ENCODE measurements at regions not wholly inside any gene's neighbourhood (a gene's known extent, or its start where the extent isn't known, plus 50 kb on each side); places are given as distances from the start of the nearest gene placed in this dataset.
"Not testable (repeated sequence)": the region's sequence is repeated elsewhere in the genome, so short reads cannot be mapped to it uniquely, and the experiment has no call there.

GRCh38 chr5:103693517-103693916 lies 130.9 kb upstream of the NUDT12 start:
- DNase-seq: peak; percentile 1
- in situ Hi-C loops (cut with MboI; ENCODE audit: low pct_unique_long_range_greater_than_20kb, low sequenced_read_pairs): no loop called here

- DNase-seq: no peak
- in situ Hi-C loops (cut with MboI; ENCODE audit: low pct_unique_long_range_greater_than_20kb, low sequenced_read_pairs): no loop called here
Observed at GRCh38 chr5:103690676-103691075, 128.1 kb upstream of the NUDT12 start.

- no peak for DNase-seq
- in situ Hi-C loops (cut with MboI; ENCODE audit: low pct_unique_long_range_greater_than_20kb, low sequenced_read_pairs): no loop called here
Observed at GRCh38 chr5:103679873-103680272, 117.3 kb upstream of the NUDT12 start.

GRCh38 chr5:103676198-103676597 lies 113.6 kb upstream of the NUDT12 start:
- DNase-seq; in situ Hi-C loops (cut with MboI; ENCODE audit: low pct_unique_long_range_greater_than_20kb, low sequenced_read_pairs): not testable (repeated sequence)

- no peak for DNase-seq
- in situ Hi-C loops (cut with MboI; ENCODE audit: low pct_unique_long_range_greater_than_20kb, low sequenced_read_pairs): no loop called here
Observed at GRCh38 chr5:103674739-103675138, 112.2 kb upstream of the NUDT12 start.

- in situ Hi-C loops (cut with MboI; ENCODE audit: low pct_unique_long_range_greater_than_20kb, low sequenced_read_pairs): no loop called here
- no peak for DNase-seq
Observed at GRCh38 chr5:103674251-103674650, 111.7 kb upstream of the NUDT12 start.

GRCh38 chr5:103669615-103670014 lies 107.0 kb upstream of the NUDT12 start:
- in situ Hi-C loops (cut with MboI; ENCODE audit: low pct_unique_long_range_greater_than_20kb, low sequenced_read_pairs): no loop called here
- DNase-seq: no peak

GRCh38 chr5:103668281-103668680 lies 105.7 kb upstream of the NUDT12 start:
- in situ Hi-C loops (cut with MboI; ENCODE audit: low pct_unique_long_range_greater_than_20kb, low sequenced_read_pairs): no loop called here
- DNase-seq: no peak

- no peak for DNase-seq
- in situ Hi-C loops (cut with MboI; ENCODE audit: low pct_unique_long_range_greater_than_20kb, low sequenced_read_pairs): no loop called here
Observed at GRCh38 chr5:103667068-103667467, 104.5 kb upstream of the NUDT12 start.

GRCh38 chr5:103657301-103657700 lies 94.7 kb upstream of the NUDT12 start:
- in situ Hi-C loops (cut with MboI; ENCODE audit: low pct_unique_long_range_greater_than_20kb, low sequenced_read_pairs): no loop called here
- DNase-seq: no peak

- no peak for DNase-seq
- in situ Hi-C loops (cut with MboI; ENCODE audit: low pct_unique_long_range_greater_than_20kb, low sequenced_read_pairs): no loop called here
Observed at GRCh38 chr5:103648086-103648485, 85.5 kb upstream of the NUDT12 start.

- in situ Hi-C loops (cut with MboI; ENCODE audit: low pct_unique_long_range_greater_than_20kb, low sequenced_read_pairs): no loop called here
- DNase-seq: no peak
Observed at GRCh38 chr5:103646698-103647614, 84.4 kb upstream of the NUDT12 start.

GRCh38 chr5:103645816-103646215 lies 83.2 kb upstream of the NUDT12 start:
- no peak for DNase-seq
- in situ Hi-C loops (cut with MboI; ENCODE audit: low pct_unique_long_range_greater_than_20kb, low sequenced_read_pairs): no loop called here

GRCh38 chr5:103638979-103639378 lies 76.4 kb upstream of the NUDT12 start:
- in situ Hi-C loops (cut with MboI; ENCODE audit: low pct_unique_long_range_greater_than_20kb, low sequenced_read_pairs): no loop called here
- DNase-seq: no peak

- in situ Hi-C loops (cut with MboI; ENCODE audit: low pct_unique_long_range_greater_than_20kb, low sequenced_read_pairs): no loop called here
- no peak for DNase-seq
Observed at GRCh38 chr5:103624675-103625074, 62.1 kb upstream of the NUDT12 start.

- DNase-seq: no peak
- in situ Hi-C loops (cut with MboI; ENCODE audit: low pct_unique_long_range_greater_than_20kb, low sequenced_read_pairs): no loop called here
Observed at GRCh38 chr5:103624035-103624480, 61.5 kb upstream of the NUDT12 start.

GRCh38 chr5:103623425-103623824 lies 60.8 kb upstream of the NUDT12 start:
- in situ Hi-C loops (cut with MboI; ENCODE audit: low pct_unique_long_range_greater_than_20kb, low sequenced_read_pairs): no loop called here
- no peak for DNase-seq

- DNase-seq: no peak
- in situ Hi-C loops (cut with MboI; ENCODE audit: low pct_unique_long_range_greater_than_20kb, low sequenced_read_pairs): no loop called here
Observed at GRCh38 chr5:103621548-103621930, 59.0 kb upstream of the NUDT12 start.

- in situ Hi-C loops (cut with MboI; ENCODE audit: low pct_unique_long_range_greater_than_20kb, low sequenced_read_pairs): no loop called here
- DNase-seq: no peak
Observed at GRCh38 chr5:103620851-103621547, 58.4 kb upstream of the NUDT12 start.

GRCh38 chr5:103617913-103618312 lies 55.3 kb upstream of the NUDT12 start:
- no peak for DNase-seq
- in situ Hi-C loops (cut with MboI; ENCODE audit: low pct_unique_long_range_greater_than_20kb, low sequenced_read_pairs): no loop called here
